ENCODE measurements at regions not wholly inside any gene's neighbourhood (a gene's known extent, or its start where the extent isn't known, plus 50 kb on each side); places are given as distances from the start of the nearest gene placed in this dataset.

- DNase-seq (ENCODE audit: low read depth) = peak; percentile 7
Measured at GRCh38 chr6:139801571-139802321, 427.3 kb upstream of the CITED2 start.

GRCh38 chr6:139800837-139801236, 426.4 kb upstream of the CITED2 start:
- DNase-seq (ENCODE audit: low read depth) = no peak

GRCh38 chr6:139790527-139790926, 416.1 kb upstream of the CITED2 start:
- DNase-seq (ENCODE audit: low read depth) = no peak

- DNase-seq (ENCODE audit: low read depth) = peak; percentile 11
Measured at GRCh38 chr6:139784222-139784769, 409.8 kb upstream of the CITED2 start.

- DNase-seq (ENCODE audit: low read depth) = no peak
Measured at GRCh38 chr6:139779988-139780774, 405.7 kb upstream of the CITED2 start.

GRCh38 chr6:139778688-139779087, 404.2 kb upstream of the CITED2 start:
- peak; percentile 5 for DNase-seq (ENCODE audit: low read depth)

- no peak for DNase-seq (ENCODE audit: low read depth)
Measured at GRCh38 chr6:139778106-139778505, 403.7 kb upstream of the CITED2 start.

- no peak for DNase-seq (ENCODE audit: low read depth)
Measured at GRCh38 chr6:139777202-139777970, 402.9 kb upstream of the CITED2 start.

- DNase-seq (ENCODE audit: low read depth) = no peak
Measured at GRCh38 chr6:139776041-139776440, 401.6 kb upstream of the CITED2 start.

- DNase-seq (ENCODE audit: low read depth) = no peak
Measured at GRCh38 chr6:139768196-139768595, 393.7 kb upstream of the CITED2 start.

GRCh38 chr6:139766796-139767195, 392.3 kb upstream of the CITED2 start:
- DNase-seq (ENCODE audit: low read depth) = no peak

- no peak for DNase-seq (ENCODE audit: low read depth)
Measured at GRCh38 chr6:139765825-139766285, 391.4 kb upstream of the CITED2 start.

- DNase-seq (ENCODE audit: low read depth) = peak; percentile 94
Measured at GRCh38 chr6:139764498-139764986, 390.1 kb upstream of the CITED2 start.

GRCh38 chr6:139763468-139764210, 389.2 kb upstream of the CITED2 start:
- DNase-seq (ENCODE audit: low read depth) = peak; percentile 16

- DNase-seq (ENCODE audit: low read depth) = peak; percentile 49
Measured at GRCh38 chr6:139762587-139763031, 388.2 kb upstream of the CITED2 start.

- DNase-seq (ENCODE audit: low read depth) = no peak
Measured at GRCh38 chr6:139760128-139760527, 385.7 kb upstream of the CITED2 start.

- DNase-seq (ENCODE audit: low read depth) = no peak
Measured at GRCh38 chr6:139759086-139759485, 384.6 kb upstream of the CITED2 start.

- peak; percentile 93 for DNase-seq (ENCODE audit: low read depth)
Measured at GRCh38 chr6:139758209-139758611, 383.8 kb upstream of the CITED2 start.

- peak; percentile 71 for DNase-seq (ENCODE audit: low read depth)
Measured at GRCh38 chr6:139757784-139758183, 383.3 kb upstream of the CITED2 start.

- no peak for DNase-seq (ENCODE audit: low read depth)
Measured at GRCh38 chr6:139756381-139756780, 381.9 kb upstream of the CITED2 start.

Data from fibroblast of gingiva (primary cell).